Karpas-422 (cell line): ENCODE measurements at regions not wholly inside any gene's neighbourhood (a gene's known extent, or its start where the extent isn't known, plus 50 kb on each side); places are given as distances from the start of the nearest gene placed in this dataset.

Experiments used
- DNase-seq: peaks from one replicate; pipeline ENCODE4 v3.0.0-alpha.2; 2015
- H2AFZ ChIP-seq: fragments of 200-600 bp; sonication (generic); 2 replicates; pipeline ENCODE4 v1.6.1; 2014; ENCODE audit warnings: antibody characterized with exemption, low read length, mixed read lengths
- H3K27ac ChIP-seq: fragments of 200-600 bp; sonication (generic); 2 replicates; pipeline ENCODE4 v1.5.1; 2014; ENCODE audit warnings: mild to moderate bottlenecking, low read length, moderate library complexity
- H3K27me3 ChIP-seq: fragments of 200-600 bp; sonication (generic); 2 replicates; pipeline ENCODE4 v1.6.1; 2014; ENCODE audit warnings: low read length, mixed read lengths
- H3K36me3 ChIP-seq: fragments of 200-600 bp; sonication (generic); 2 replicates; pipeline ENCODE4 v1.6.1; 2014; ENCODE audit warnings: low read length, mixed read lengths; ENCODE audit not compliant: insufficient read depth
- H3K4me1 ChIP-seq: fragments of 200-600 bp; sonication (generic); 2 replicates; pipeline ENCODE4 v1.6.1; 2014; ENCODE audit warnings: mild to moderate bottlenecking, low read length, mixed read lengths
- H3K4me2 ChIP-seq: fragments of 200-600 bp; sonication (generic); 2 replicates; pipeline ENCODE4 v1.6.1; 2014; ENCODE audit warnings: low read length, low read depth, mild to moderate bottlenecking; ENCODE audit not compliant: poor library complexity, severe bottlenecking
- H3K4me3 ChIP-seq: fragments of 200-600 bp; sonication (generic); 2 replicates; pipeline ENCODE4 v1.5.1; 2014; ENCODE audit warnings: mild to moderate bottlenecking, antibody characterized with exemption, low read length, mixed read lengths
- H3K79me2 ChIP-seq: fragments of 200-600 bp; sonication (generic); 2 replicates; pipeline ENCODE4 v1.6.1; 2014; ENCODE audit warnings: mild to moderate bottlenecking, low read length, mixed read lengths
- H3K9ac ChIP-seq: fragments of 200-600 bp; sonication (generic); 2 replicates; pipeline ENCODE4 v1.6.0; 2014; ENCODE audit warnings: low read length
- H3K9me2 ChIP-seq: fragments of 200-600 bp; sonication (generic), shearing (Covaris generic); replicated peaks from 2 replicates; pipeline ENCODE4 v1.6.0; 2014; ENCODE audit warnings: mild to moderate bottlenecking, low read length, moderate library complexity; ENCODE audit not compliant: insufficient read depth
- H3K9me3 ChIP-seq: fragments of 300-700, 200-600 bp; sonication (generic); 2 replicates; pipeline ENCODE4 v1.6.1; 2014; ENCODE audit warnings: low read length, mixed read lengths
- H4K20me1 ChIP-seq: fragments of 200-600 bp; sonication (generic); 2 replicates; pipeline ENCODE4 v1.6.1; 2014; ENCODE audit warnings: mild to moderate bottlenecking, antibody characterized with exemption, low read length, low read depth; ENCODE audit not compliant: insufficient read depth

DNA sequence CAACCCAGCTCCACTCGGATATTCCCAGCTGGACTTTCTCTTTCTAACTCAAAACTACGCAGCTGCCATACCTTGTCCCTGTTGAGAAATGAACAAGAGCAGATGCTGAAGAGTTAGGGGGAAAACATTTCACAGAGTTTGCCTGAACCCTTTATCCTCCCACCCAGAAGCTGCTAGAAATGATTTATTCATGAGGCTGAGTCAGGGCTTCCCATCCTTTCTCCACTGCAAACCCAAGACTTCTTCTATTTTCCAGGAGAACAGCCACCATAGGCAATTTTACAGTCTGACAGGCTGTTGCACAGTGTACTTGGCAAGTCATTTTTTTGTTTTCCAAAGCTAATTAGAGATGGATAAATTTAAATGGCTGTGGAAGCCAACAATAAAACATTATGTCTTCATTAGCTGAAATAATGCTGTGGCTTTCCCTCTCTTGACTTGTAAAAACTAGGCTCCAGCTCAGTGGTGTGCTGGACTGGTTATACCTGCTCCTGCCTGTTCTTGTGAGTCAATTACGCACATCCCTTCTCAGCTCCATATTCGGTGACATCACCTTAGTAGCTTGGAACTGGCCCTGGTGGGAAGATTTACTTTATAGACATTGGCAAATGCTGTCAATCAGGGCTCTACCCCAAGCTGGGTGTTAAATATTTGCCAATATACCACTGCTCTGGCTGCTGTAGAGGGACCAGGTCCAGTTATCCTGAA, 71.9 kb downstream of the KIF4B start:
- Histone ChIP-seq H3K79me2 (no peaks in the 10 kb centered on the region), H3K36me3 (no peaks in the 10 kb centered on the region), H3K9me3 (no peaks in the 10 kb centered on the region), H3K4me1 (no peaks in the 10 kb centered on the region), H3K27ac (no peak overlapping the region), H3K9me2 (no peaks in the 10 kb centered on the region), H2AFZ (no peak overlapping the region), H3K27me3 (no peaks in the 10 kb centered on the region), H4K20me1 (no peaks in the 10 kb centered on the region), H3K4me2 (no peak overlapping the region), H3K4me3 (no peak overlapping the region), H3K9ac (no peak overlapping the region)
- no peak for DNase-seq

DNA sequence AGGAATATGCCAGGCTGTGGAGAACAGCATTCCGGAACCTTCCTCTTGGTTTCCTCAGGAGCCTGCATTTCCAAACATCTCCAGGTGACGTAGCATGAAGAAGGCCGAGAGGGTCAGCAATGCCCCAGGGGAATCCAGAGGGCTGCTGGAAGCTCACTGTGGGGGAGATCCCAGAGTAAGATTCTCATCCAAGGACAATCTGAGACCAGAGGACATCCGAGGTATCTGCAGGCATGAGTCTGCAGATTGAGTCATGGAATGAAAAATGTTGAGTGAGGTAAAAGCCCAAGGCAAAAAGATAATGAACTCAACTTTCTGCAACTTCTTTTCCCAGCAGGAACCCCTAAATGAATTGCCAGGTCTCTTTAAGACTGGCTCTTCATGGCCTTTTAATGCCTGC, 73.5 kb downstream of the KIF4B start:
- H3K4me2 ChIP-seq = no peak overlapping the region
- no peak overlapping the region for H3K27ac ChIP-seq
- H4K20me1 ChIP-seq = no peaks in the 10 kb centered on the region
- no peaks in the 10 kb centered on the region for H3K79me2 ChIP-seq
- H3K27me3 ChIP-seq = no peaks in the 10 kb centered on the region
- no peaks in the 10 kb centered on the region for H3K9me2 ChIP-seq
- no peaks in the 10 kb centered on the region for H3K36me3 ChIP-seq
- H3K9ac ChIP-seq = no peak overlapping the region
- H3K4me3 ChIP-seq = no peak overlapping the region
- H2AFZ ChIP-seq = no peak overlapping the region
- DNase-seq = no peak
- H3K4me1 ChIP-seq = no peaks in the 10 kb centered on the region
- no peaks in the 10 kb centered on the region for H3K9me3 ChIP-seq

DNA sequence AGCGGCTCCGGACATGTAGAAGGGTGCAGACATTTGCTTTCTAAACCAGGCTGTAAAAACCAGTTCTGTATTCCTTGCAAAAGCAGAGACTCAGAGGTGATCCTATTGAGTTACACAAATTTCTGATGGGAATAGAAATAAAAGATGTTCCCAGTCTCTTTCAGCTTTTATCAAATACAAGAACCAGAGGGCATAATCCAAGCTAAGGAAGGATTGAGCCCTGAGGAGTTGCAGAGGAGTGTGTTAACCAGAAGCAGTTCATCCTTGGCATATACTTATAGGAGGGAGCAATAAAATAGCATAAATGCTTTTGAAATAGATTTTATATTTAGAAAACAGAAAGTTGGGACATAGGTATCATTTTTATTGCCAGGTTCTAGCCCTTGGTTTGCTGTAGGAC, 75.3 kb downstream of the KIF4B start:
- no peak for DNase-seq
- H3K9me3 ChIP-seq = no peaks in the 10 kb centered on the region
- no peak overlapping the region for H3K27ac ChIP-seq
- H3K4me2 ChIP-seq = no peak overlapping the region
- H3K36me3 ChIP-seq = no peaks in the 10 kb centered on the region
- H2AFZ ChIP-seq = no peak overlapping the region
- no peaks in the 10 kb centered on the region for H3K4me1 ChIP-seq
- no peak overlapping the region for H3K9ac ChIP-seq
- no peaks in the 10 kb centered on the region for H3K79me2 ChIP-seq
- no peaks in the 10 kb centered on the region for H4K20me1 ChIP-seq
- no peaks in the 10 kb centered on the region for H3K9me2 ChIP-seq
- H3K27me3 ChIP-seq = no peaks in the 10 kb centered on the region
- H3K4me3 ChIP-seq = no peak overlapping the region

DNA sequence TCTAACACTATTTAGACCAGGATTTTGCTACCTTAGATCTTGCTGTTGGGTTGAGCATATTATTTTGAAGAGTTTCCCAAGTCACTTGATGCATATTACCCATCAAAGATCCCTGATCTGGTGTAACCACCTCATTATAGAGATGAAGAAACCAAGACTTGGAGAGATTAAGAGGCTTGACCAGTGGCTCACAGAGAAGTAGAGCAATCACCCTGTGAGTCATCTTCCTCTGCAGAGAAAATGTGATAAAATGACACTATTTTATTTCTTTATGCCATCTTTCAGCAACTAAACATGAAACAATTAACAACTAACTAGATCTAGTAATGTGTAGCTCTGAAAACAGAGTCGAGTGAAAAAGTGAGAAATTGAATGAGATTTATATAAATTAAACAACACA, 76.1 kb downstream of the KIF4B start:
- no peaks in the 10 kb centered on the region for H4K20me1 ChIP-seq
- H3K4me2 ChIP-seq = no peak overlapping the region
- H3K27ac ChIP-seq = no peak overlapping the region
- H3K4me1 ChIP-seq = no peaks in the 10 kb centered on the region
- H3K9ac ChIP-seq = no peak overlapping the region
- H3K9me2 ChIP-seq = no peaks in the 10 kb centered on the region
- H3K27me3 ChIP-seq = no peaks in the 10 kb centered on the region
- no peaks in the 10 kb centered on the region for H3K79me2 ChIP-seq
- H3K9me3 ChIP-seq = no peaks in the 10 kb centered on the region
- no peak overlapping the region for H2AFZ ChIP-seq
- no peak for DNase-seq
- no peak overlapping the region for H3K4me3 ChIP-seq
- no peaks in the 10 kb centered on the region for H3K36me3 ChIP-seq

DNA sequence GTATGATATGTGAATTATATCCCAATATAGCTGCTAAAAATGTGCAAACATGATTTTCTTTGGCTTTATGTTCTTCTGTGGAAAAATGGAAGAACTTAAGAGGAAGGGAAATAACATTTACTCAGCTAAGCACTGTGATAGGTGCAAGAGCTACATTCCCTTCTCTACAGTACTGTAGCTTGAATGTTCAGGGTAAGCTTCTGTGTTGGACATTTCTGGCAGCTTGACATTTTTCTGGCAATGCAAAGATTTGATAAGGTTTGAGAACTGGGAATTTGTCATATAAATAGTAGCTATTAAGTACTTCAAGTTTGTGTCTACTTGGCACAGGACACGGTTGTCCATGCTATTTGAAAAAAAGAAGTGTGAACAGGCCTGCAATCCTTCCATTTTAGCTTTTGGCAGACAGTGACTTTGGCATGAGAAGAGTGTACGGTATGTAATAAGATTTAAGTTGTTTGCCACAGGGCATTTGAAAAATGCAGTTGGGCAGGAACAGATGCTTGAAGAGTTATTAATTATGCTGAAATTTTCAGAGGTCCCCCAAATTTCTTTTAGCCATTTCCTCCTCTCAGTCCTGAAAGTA, 77.6 kb downstream of the KIF4B start:
- no peak for DNase-seq
- no peaks in the 10 kb centered on the region for H3K36me3 ChIP-seq
- no peaks in the 10 kb centered on the region for H3K4me1 ChIP-seq
- H3K4me3 ChIP-seq = no peak overlapping the region
- H3K27ac ChIP-seq = no peak overlapping the region
- H3K9ac ChIP-seq = no peak overlapping the region
- no peaks in the 10 kb centered on the region for H3K9me2 ChIP-seq
- H4K20me1 ChIP-seq = no peaks in the 10 kb centered on the region
- H3K27me3 ChIP-seq = no peaks in the 10 kb centered on the region
- H3K4me2 ChIP-seq = no peak overlapping the region
- no peaks in the 10 kb centered on the region for H3K79me2 ChIP-seq
- no peaks in the 10 kb centered on the region for H3K9me3 ChIP-seq
- H2AFZ ChIP-seq = no peak overlapping the region

DNA sequence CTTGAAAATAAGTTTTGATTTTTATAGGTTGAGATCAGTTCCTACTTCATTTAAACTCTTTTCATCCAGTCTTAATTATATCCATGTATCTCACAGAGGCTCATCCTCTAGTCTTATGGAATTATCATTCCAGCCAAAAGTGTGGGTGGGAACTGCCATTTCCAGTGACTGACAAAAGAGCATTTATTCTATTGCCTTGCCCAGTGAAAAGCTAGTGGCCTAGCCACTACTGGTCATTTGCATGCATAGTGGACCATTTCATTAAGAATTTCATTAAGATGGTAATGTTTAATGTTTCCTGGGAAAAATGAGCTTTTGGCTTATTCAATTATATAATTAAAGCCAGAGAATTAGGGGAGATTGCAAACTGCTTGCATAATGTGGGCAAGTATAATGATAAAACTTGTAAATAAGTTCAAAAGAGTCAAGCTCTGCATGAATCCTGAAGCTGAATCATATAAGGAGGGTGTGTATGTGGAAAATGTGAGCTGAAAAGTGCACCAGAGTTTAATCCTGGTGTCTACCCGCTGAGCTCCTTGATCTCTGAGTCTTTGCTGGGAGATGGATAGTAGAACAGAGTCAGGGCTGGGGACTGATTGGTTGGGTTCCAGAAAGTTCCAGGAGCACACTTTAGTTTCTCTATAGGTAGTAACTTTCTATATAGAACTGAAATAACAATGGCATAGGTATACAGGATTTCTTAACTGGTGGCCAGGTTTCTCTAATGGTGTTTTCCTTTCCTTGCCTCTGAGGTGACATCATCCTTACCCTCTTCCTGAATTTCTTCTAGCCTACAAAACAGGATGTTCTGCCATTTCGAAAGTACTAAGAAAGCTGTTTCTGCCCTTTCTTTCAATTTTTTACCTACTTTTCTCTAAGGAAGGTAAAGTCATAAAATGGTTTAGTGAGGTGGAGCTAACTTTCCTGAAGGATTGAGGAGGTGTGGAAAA, 78.5 kb downstream of the KIF4B start:
- Histone ChIP-seq H3K4me1 (no peaks in the 10 kb centered on the region), H3K27me3 (no peaks in the 10 kb centered on the region), H3K27ac (no peak overlapping the region), H3K9me3 (no peaks in the 10 kb centered on the region), H3K36me3 (no peaks in the 10 kb centered on the region), H3K4me2 (no peak overlapping the region), H3K79me2 (no peaks in the 10 kb centered on the region), H3K4me3 (no peak overlapping the region), H3K9me2 (no peaks in the 10 kb centered on the region), H2AFZ (no peak overlapping the region), H4K20me1 (no peaks in the 10 kb centered on the region), H3K9ac (no peak overlapping the region)
- DNase-seq = no peak

- Histone ChIP-seq H3K9me3 (no peaks in the 10 kb centered on the region), H3K9ac (no peak overlapping the region), H3K36me3 (no peaks in the 10 kb centered on the region), H3K27me3 (no peaks in the 10 kb centered on the region), H3K79me2 (no peaks in the 10 kb centered on the region), H4K20me1 (no peaks in the 10 kb centered on the region), H3K4me1 (no peaks in the 10 kb centered on the region), H3K27ac (no peak overlapping the region), H3K9me2 (no peaks in the 10 kb centered on the region), H3K4me3 (no peak overlapping the region), H3K4me2 (no peak overlapping the region), H2AFZ (no peak overlapping the region)
- DNase-seq = no peak
Observed at GRCh38 chr5:155094455-155094854, 80.9 kb downstream of the KIF4B start.

DNA sequence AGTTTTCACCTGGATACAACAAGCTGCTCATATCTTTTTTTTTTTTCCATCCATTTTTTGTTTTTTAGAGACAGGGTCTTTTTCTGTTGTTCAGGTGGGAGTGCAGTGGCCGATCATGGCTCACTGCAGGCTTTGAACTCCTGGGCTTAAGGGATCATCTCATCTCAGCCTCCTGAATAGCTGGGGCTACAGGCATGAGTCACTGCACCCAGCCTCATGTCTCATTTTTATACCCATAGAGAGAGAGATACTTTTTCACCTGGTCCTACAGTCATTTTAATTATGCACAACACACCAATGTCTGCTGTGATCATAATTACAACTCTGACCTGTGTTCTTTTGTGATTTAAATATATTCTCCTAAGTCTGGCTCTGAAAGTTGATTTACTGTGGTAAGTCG, 84.4 kb downstream of the KIF4B start:
- Histone ChIP-seq H3K79me2 (no peaks in the 10 kb centered on the region), H3K9ac (no peak overlapping the region)

More for the DNA sequence above, 84.4 kb downstream of the KIF4B start:
- no peak overlapping the region for H3K27ac ChIP-seq
- no peak for DNase-seq
- H3K36me3 ChIP-seq = no peaks in the 10 kb centered on the region
- H3K27me3 ChIP-seq = 0 out of 2 replicates have a peak, but pooled peaks cover 2% of the 10 kb centered on the region
- H3K9me3 ChIP-seq = no peaks in the 10 kb centered on the region
- H3K4me2 ChIP-seq = no peak overlapping the region
- H3K4me1 ChIP-seq = no peaks in the 10 kb centered on the region
- no peak overlapping the region for H3K4me3 ChIP-seq
- no peaks in the 10 kb centered on the region for H3K9me2 ChIP-seq
- H4K20me1 ChIP-seq = no peaks in the 10 kb centered on the region
- H2AFZ ChIP-seq = no peak overlapping the region
